Right lobe of liver (tissue), 4 donors: ENCODE measurements at regions not wholly inside any gene's neighbourhood (a gene's known extent, or its start where the extent isn't known, plus 50 kb on each side); places are given as distances from the start of the nearest gene placed in this dataset.

ENCODE experiments used
- CTCF ChIP-seq, 4 donors: fragments of 200-600 bp in 3 of 4; fragments of 450-650 bp in 1 of 4; IDR thresholded peaks; one replicate each; pipeline versions ENCODE4 v1.5.1 to v1.8.0; 2016 to 2022; ENCODE audit warnings: antibody characterized with exemption in 4 of 4, mild to moderate bottlenecking in 2 of 4
- POLR2A ChIP-seq: fragments of 450-650 bp; IDR thresholded peaks from one replicate; pipeline ENCODE4 v1.6.1; 2017; ENCODE audit warnings: antibody characterized with exemption, mild to moderate bottlenecking
- donor health status: DM: no; HTN: no; CAD: no.
- donor health status: DM: no; HTN: no; CAD: no.
- donor health status: DM: no; HTN: yes; CAD: no.

DNA sequence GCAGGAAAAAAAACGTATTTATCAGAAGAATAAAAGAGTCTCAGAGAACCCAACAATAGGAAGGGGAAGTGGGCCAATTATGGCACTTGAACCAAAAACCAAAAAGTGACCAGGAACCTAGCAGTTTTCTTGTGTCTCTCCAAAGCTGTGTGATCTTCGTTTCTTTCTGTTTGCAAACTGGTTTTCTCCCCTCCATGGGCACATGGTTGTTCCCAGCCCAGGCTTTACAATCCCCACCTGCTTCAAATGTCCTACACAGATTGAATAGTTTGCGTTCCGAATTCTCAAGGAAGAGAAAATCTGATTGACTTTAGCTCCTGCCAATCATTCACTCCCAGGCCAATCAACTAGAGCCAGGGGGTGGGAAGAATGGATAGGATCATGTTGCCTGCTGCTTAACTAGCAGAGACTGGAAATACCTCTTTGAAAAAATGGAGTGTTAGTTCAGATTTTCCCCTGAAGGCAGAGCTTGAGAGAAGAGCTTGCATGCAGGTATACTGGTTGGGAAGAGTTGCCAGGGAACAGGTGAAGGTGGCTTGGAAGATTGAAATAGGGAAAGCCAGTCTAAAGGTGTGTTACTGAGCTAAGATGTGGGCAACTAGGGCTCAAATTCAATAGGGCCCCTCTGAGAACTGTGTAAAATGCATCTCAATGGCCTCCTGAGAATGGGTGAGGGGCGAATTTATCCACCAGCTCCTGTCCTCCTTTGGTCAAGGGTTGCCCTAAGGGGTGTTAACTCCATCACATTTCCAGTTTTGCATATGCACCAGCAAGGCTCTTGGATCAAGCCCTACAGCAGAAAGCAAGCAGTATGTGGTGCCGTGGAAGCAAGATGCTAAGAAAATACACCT is 106.4 kb upstream of the SRRM4 start:
- TF ChIP-seq CTCF (IDR thresholded peaks at IDR 0.05), result no peak
- TF ChIP-seq POLR2A, result no peak
